Testis (tissue), 2 donors: ENCODE measurements at regions not wholly inside any gene's neighbourhood (a gene's known extent, or its start where the extent isn't known, plus 50 kb on each side); places are given as distances from the start of the nearest gene placed in this dataset.

Experiments
- DNase-seq: peaks from one replicate; pipeline ENCODE4 v3.0.0-alpha.2; 2019
- H3K27ac ChIP-seq, 2 donors: fragments of 200-600 bp; sonication (generic); one replicate each; pipeline ENCODE4 v1.5.1; 2019
- H3K27me3 ChIP-seq: fragments of 200-600 bp; sonication (generic); one replicate; pipeline ENCODE4 v1.5.1; 2019
- H3K36me3 ChIP-seq: fragments of 200-600 bp; sonication (generic); one replicate; pipeline ENCODE4 v1.5.1; 2017; ENCODE audit warnings: low read depth; ENCODE audit errors: missing control alignments
- H3K4me1 ChIP-seq: fragments of 200-600 bp; sonication (generic); one replicate; pipeline ENCODE4 v1.5.1; 2019
- H3K4me3 ChIP-seq, 2 donors: fragments of 200-600 bp; sonication (generic); one replicate each; pipeline ENCODE4 v1.5.1; 2017 to 2019
- H3K9me3 ChIP-seq: fragments of 200-600 bp; sonication (generic); one replicate; pipeline ENCODE4 v1.5.1; 2017
- POLR2A ChIP-seq: fragments of 450-650 bp; IDR thresholded peaks from one replicate; pipeline ENCODE4 v1.6.1; 2017; ENCODE audit warnings: antibody characterized with exemption, mild to moderate bottlenecking, moderate library complexity
- WGBS, 2 donors: methylation state at CpG; one replicate each; pipeline ENCODE4 v1.1.5; 2018; 5-methylcytosine and 5-hydroxymethylcytosine counted together
- intact Hi-C: fragments of 100-400 bp; cut with DNase I; formaldehyde crosslinking; loops from one replicate; pipeline ENCODE4 v1.15.1; 2023; ENCODE audit warnings: low total_unique reads
- TF ChIP-seq, protein P1 (sequence below), 3 experiments: fragments of 450-650 bp in 2 of 3; fragments of 200-600 bp in 1 of 3; sonication (generic) in 1 of 3; IDR thresholded peaks; one replicate each; pipeline ENCODE4 v1.5.1; 2016 to 2019; ENCODE audit warnings: antibody characterized with exemption in 3 of 3, mild to moderate bottlenecking in 2 of 3, moderate library complexity in 1 of 3

DNA sequence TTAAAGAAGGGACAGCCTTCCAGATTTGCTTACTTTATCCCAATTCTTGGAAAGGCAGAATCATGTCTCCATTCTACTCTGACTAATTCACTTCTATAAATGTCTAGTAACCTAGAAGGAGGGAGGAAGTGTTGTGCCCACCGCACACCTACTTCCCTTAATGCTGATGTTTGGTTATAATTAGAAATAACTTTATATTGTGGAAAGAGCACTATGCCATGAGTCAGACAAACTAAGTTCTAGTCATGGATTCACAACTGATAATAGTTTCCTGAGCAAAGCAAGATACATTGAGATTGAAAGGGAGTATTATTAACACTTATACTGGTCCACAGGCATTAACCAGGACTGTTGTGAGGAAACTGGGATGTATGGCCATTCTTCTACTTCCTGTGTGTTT lies 345.9 kb upstream of the RPS23 start:
- 83 to 86% methylated on average over 1 of the region's 1 CpG for WGBS, 2 donors
- H3K27ac ChIP-seq = no peak overlapping the region
- no peaks in the 10 kb centered on the region for H3K4me1 ChIP-seq
- no peak for DNase-seq
- H3K27me3 ChIP-seq = no peaks in the 10 kb centered on the region
- no peak overlapping the region for H3K4me3 ChIP-seq
- no peaks in the 10 kb centered on the region for H3K36me3 ChIP-seq
- H3K9me3 ChIP-seq = no peaks in the 10 kb centered on the region
- intact Hi-C loops = no loop called here
- TF ChIP-seq POLR2A = no peak
- TF ChIP-seq, protein P1, sequence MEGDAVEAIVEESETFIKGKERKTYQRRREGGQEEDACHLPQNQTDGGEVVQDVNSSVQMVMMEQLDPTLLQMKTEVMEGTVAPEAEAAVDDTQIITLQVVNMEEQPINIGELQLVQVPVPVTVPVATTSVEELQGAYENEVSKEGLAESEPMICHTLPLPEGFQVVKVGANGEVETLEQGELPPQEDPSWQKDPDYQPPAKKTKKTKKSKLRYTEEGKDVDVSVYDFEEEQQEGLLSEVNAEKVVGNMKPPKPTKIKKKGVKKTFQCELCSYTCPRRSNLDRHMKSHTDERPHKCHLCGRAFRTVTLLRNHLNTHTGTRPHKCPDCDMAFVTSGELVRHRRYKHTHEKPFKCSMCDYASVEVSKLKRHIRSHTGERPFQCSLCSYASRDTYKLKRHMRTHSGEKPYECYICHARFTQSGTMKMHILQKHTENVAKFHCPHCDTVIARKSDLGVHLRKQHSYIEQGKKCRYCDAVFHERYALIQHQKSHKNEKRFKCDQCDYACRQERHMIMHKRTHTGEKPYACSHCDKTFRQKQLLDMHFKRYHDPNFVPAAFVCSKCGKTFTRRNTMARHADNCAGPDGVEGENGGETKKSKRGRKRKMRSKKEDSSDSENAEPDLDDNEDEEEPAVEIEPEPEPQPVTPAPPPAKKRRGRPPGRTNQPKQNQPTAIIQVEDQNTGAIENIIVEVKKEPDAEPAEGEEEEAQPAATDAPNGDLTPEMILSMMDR (IDR thresholded peaks at IDR 0.05) = no peak

DNA sequence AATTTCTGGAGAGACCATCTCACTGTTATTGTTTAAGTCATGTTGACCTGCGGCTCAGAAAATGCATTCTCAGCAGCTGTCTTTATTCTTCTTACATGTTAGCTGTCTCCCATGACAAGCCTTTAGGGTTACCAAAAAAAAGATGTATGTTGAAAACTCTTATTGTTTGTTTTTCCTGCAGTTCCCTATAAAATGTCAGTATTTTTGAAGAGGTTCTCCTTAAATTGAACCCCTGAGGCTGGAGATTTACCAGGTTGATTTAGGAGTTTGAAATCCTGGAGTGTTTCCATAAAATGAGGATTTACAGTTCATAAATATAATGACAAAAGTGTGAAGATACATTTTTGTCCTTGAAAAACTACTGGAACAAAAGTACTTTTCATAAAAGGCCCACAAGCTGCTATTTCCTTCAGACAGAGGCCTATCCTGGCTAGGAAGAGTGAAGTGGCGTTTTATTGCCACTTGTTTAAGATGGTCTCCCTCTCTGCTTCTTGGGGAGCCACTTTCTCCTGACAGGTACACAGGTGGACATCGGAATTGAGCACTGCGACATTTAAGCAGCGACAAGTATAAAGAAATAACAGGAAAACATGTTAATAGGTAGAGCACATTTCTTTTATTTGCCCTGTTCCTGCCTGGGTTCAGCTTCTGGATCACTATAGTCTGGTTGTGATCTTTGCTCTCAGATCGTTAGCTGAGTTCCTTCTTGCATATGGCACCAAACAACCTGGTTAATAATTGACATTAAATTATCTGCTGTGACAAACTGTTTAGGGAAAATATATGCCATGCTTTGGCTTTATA lies 344.8 kb upstream of the RPS23 start:
- no peaks in the 10 kb centered on the region for H3K27me3 ChIP-seq
- no peaks in the 10 kb centered on the region for H3K36me3 ChIP-seq
- intact Hi-C loops = no loop called here
- H3K4me3 ChIP-seq = no peak overlapping the region
- H3K4me1 ChIP-seq = no peaks in the 10 kb centered on the region
- DNase-seq = no peak
- TF ChIP-seq, protein P1 (IDR thresholded peaks at IDR 0.05) = no peak
- no peak for TF ChIP-seq POLR2A
- no peak overlapping the region for H3K27ac ChIP-seq
- 85 to 87% methylated on average over 6 of the region's 6 CpGs for WGBS, 2 donors
- no peaks in the 10 kb centered on the region for H3K9me3 ChIP-seq

DNA sequence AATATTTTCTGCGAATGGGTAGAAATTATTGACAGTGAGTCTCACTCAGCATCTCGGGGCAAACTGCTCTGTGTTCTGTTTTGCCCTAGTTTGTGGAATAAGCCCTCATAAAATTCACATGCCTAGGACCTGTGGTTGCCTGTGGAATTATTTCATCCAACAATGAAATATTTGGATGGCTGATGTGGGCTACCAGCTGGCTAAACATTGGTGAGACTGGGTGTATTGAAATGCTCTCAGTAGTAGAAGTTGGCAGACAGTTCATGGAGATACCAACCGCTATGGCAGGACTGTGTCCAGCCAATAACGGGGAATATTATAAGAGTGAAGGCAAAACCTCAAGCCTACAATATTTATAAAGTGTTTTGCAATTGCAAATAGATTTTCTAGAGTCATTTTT lies 344.1 kb upstream of the RPS23 start:
- Histone ChIP-seq H3K4me3 (no peak overlapping the region), H3K36me3 (no peaks in the 10 kb centered on the region), H3K9me3 (no peaks in the 10 kb centered on the region), H3K27me3 (no peaks in the 10 kb centered on the region), H3K4me1 (no peaks in the 10 kb centered on the region), H3K27ac (no peak overlapping the region)
- intact Hi-C loops = no loop called here
- no peak for DNase-seq
- TF ChIP-seq, protein P1 (IDR thresholded peaks at IDR 0.05) = no peak
- no peak for TF ChIP-seq POLR2A
- WGBS, 2 donors = 93 to 94% methylated on average over 4 of the region's 4 CpGs

DNA sequence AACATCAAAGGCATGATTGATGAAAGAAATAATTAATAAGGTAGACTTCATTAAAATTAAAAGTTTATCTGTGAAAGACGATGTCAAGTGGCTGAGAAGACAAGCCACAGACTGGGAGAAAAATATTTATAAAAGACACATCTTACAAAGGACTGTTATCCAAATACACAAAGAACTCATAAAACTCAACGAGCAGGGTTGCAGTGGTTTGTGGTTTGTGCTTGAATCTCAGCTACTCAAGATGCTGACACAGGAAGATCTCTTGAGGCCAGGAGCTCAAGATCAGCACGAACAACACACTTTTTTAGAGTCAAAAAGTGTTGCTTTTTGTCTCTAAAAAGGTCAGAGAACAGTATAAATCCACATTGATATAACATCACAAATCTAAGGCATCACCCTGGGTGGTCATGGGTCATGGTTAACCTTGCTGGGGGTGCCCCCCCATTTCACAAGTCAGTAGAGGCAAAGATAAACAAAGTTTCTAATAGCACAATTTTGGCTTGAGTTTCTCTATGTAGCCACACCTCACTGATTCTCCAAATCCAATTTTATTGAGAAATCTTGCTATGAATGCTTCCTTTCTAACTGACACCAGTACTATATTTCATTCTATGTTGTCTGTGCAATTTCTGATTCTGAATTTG lies 342.9 kb upstream of the RPS23 start:
- Histone ChIP-seq H3K27ac (no peak overlapping the region), H3K9me3 (no peaks in the 10 kb centered on the region), H3K27me3 (no peaks in the 10 kb centered on the region), H3K36me3 (no peaks in the 10 kb centered on the region), H3K4me3 (no peak overlapping the region), H3K4me1 (no peaks in the 10 kb centered on the region)
- 43 to 55% methylated on average over 3 of the region's 3 CpGs for WGBS, 2 donors
- intact Hi-C loops = no loop called here
- TF ChIP-seq, protein P1 (IDR thresholded peaks at IDR 0.05) = no peak
- TF ChIP-seq POLR2A = no peak
- DNase-seq = no peak

- Histone ChIP-seq H3K4me1 (no peaks in the 10 kb centered on the region), H3K27me3 (no peaks in the 10 kb centered on the region), H3K4me3 (no peak overlapping the region), H3K9me3 (no peaks in the 10 kb centered on the region), H3K36me3 (no peaks in the 10 kb centered on the region), H3K27ac (no peak overlapping the region)
- intact Hi-C loops = no loop called here
- no peak for TF ChIP-seq POLR2A
- TF ChIP-seq, protein P1 (IDR thresholded peaks at IDR 0.05) = no peak
- no peak for DNase-seq
- 93 to 96% methylated on average over 3 of the region's 3 CpGs for WGBS, 2 donors
Measured at GRCh38 chr5:82619097-82619496, 340.9 kb upstream of the RPS23 start.
